Fibroblast of the aortic adventitia (primary cell): ENCODE measurements at regions not wholly inside any gene's neighbourhood (a gene's known extent, or its start where the extent isn't known, plus 50 kb on each side); places are given as distances from the start of the nearest gene placed in this dataset.

ENCODE experiments used
- DNase-seq: peaks from one replicate; pipeline ENCODE4 v3.0.0-alpha.2; 2010; ENCODE audit warnings: low read depth
- H3K4me3 ChIP-seq: 2 replicates; pipeline ENCODE4 v1.5.1; 2011; ENCODE audit warnings: low read depth, mild to moderate bottlenecking, control low read depth, low read length, moderate library complexity
- CTCF ChIP-seq: IDR thresholded peaks from 2 replicates; pipeline ENCODE4 v1.5.1; 2011; ENCODE audit warnings: mild to moderate bottlenecking, low read length, control low read depth, inconsistent platforms; ENCODE audit not compliant: insufficient read depth

- TF ChIP-seq CTCF: no peak
- no peak overlapping the region for H3K4me3 ChIP-seq
- no peak for DNase-seq
These were observed 230.8 kb upstream of the CHRM3 start for GRCh38 chr1:239155466-239156091.

GRCh38 chr1:239151937-239152336 lies 234.4 kb upstream of the CHRM3 start:
- no peak overlapping the region for H3K4me3 ChIP-seq
- no peak for TF ChIP-seq CTCF
- DNase-seq: no peak

GRCh38 chr1:239140968-239141367 lies 245.4 kb upstream of the CHRM3 start:
- no peak for TF ChIP-seq CTCF
- no peak overlapping the region for H3K4me3 ChIP-seq
- DNase-seq: no peak

GRCh38 chr1:239139801-239140200 lies 246.6 kb upstream of the CHRM3 start:
- no peak for TF ChIP-seq CTCF

GRCh38 chr1:239128541-239128940 lies 257.8 kb upstream of the CHRM3 start:
- no peak for DNase-seq
- H3K4me3 ChIP-seq: no peak overlapping the region
- no peak for TF ChIP-seq CTCF

More at GRCh38 chr1:239139801-239140200, 246.6 kb upstream of the CHRM3 start:
- no peak overlapping the region for H3K4me3 ChIP-seq
- no peak for DNase-seq

- no peak for TF ChIP-seq CTCF
- no peak for DNase-seq
- H3K4me3 ChIP-seq: no peak overlapping the region
These were observed 259.5 kb upstream of the CHRM3 start for GRCh38 chr1:239126884-239127283.

- no peak for TF ChIP-seq CTCF
- no peak overlapping the region for H3K4me3 ChIP-seq
- no peak for DNase-seq
These were observed 260.5 kb upstream of the CHRM3 start for GRCh38 chr1:239125893-239126292.
